Stomach (tissue), 8 donors: ENCODE measurements at regions not wholly inside any gene's neighbourhood (a gene's known extent, or its start where the extent isn't known, plus 50 kb on each side); places are given as distances from the start of the nearest gene placed in this dataset.

Experiments used
- DNase-seq, 2 donors: peaks; one replicate each; pipeline versions ENCODE4 v3.0.0 to v3.0.0-alpha.2; 2013 to 2019
- H3K27ac ChIP-seq, 5 donors: fragments of 200-600 bp in 4 of 5; sonication (generic) in 4 of 5; one replicate each; pipeline ENCODE4 v1.5.1; 2013 to 2019; ENCODE audit warnings: mild to moderate bottlenecking in 1 of 5, moderate library complexity in 1 of 5
- H3K27me3 ChIP-seq, 3 donors: fragments of 200-600 bp; sonication (generic); one replicate each; pipeline ENCODE4 v1.5.1; 2017 to 2019; ENCODE audit warnings: mixed run types in 1 of 3
- H3K36me3 ChIP-seq, 4 donors: fragments of 200-600 bp; sonication (generic); 1 replicate in 3 of 4; 2 replicates in 1 of 4; pipeline ENCODE4 v1.5.1; 2016 to 2019
- H3K4me1 ChIP-seq, 4 donors: fragments of 200-600 bp; sonication (generic); one replicate each; pipeline ENCODE4 v1.5.1; 2016 to 2019
- H3K4me3 ChIP-seq, 4 donors: fragments of 200-600 bp; sonication (generic) in 3 of 4; one replicate each; pipeline ENCODE4 v1.5.1; 2016 to 2019; ENCODE audit warnings: mild to moderate bottlenecking in 1 of 4
- H3K9me3 ChIP-seq, 4 donors: fragments of 200-600 bp; sonication (generic); one replicate each; pipeline ENCODE4 v1.5.1; 2016 to 2019
- CTCF ChIP-seq, 7 experiments: fragments of 450-650 bp in 4 of 7; fragments of 200-600 bp in 3 of 7; sonication (generic) in 3 of 7; IDR thresholded peaks; one replicate each; pipeline ENCODE4 v1.5.1; 2016 to 2019; ENCODE audit warnings: antibody characterized with exemption in 7 of 7, control low read depth in 2 of 7, mild to moderate bottlenecking in 1 of 7
- EP300 ChIP-seq: sonication (generic); formaldehyde crosslinking; IDR thresholded peaks from one replicate; pipeline ENCODE4 v1.6.1; 2017; ENCODE audit warnings: antibody characterized with exemption
- POLR2A ChIP-seq, 4 donors: fragments of 450-650 bp; IDR thresholded peaks; one replicate each; pipeline ENCODE4 v1.6.1; 2016; ENCODE audit warnings: antibody characterized with exemption in 4 of 4, control low read depth in 2 of 4, mild to moderate bottlenecking in 1 of 4, moderate library complexity in 1 of 4
- POLR2AphosphoS5 ChIP-seq, 3 donors: sonication (generic); formaldehyde crosslinking; IDR thresholded peaks; one replicate each; pipeline ENCODE4 v1.6.1; 2016; ENCODE audit warnings: antibody characterized with exemption in 3 of 3
- WGBS, 5 donors: extraction: QIAGEN DNeasy Blood & Tissue Kit in 3 of 5; methylation state at CpG; one replicate each; pipeline versions ENCODE4 v1.1.5 to v1.1.7; 2013 to 2018; 5-methylcytosine and 5-hydroxymethylcytosine counted together
- intact Hi-C: fragments of 100-400 bp; cut with DNase I; formaldehyde crosslinking; loops from one replicate; pipeline ENCODE4 v1.15.1; 2023; ENCODE audit warnings: low total_unique reads
- donor health status: healthy with polysubstance abuse.
- donor health status: Bipolar disorder and iron deficiency.
- donor health status: healthy.

GRCh38 chr11:96794152-96794551 lies 404.3 kb downstream of the JRKL start:
- Histone ChIP-seq H3K9me3 (peaks cover 0 to 4% (median 0%) of the 10 kb centered on the region in 4 donors), H3K4me3 (no peak overlapping the region), H3K27me3 (no peaks in the 10 kb centered on the region), H3K36me3 (no peaks in the 10 kb centered on the region), H3K27ac (no peak overlapping the region), H3K4me1 (no peaks in the 10 kb centered on the region)
- intact Hi-C loops, result no loop called here
- WGBS, 5 donors, result 84 to 97% (median 90%) methylated on average over 2 of the region's 2 CpGs
- DNase-seq, result no peak
- TF ChIP-seq CTCF (IDR thresholded peaks at IDR 0.05) (no peak), POLR2AphosphoS5 (IDR thresholded peaks at IDR 0.05) (no peak), POLR2A (IDR thresholded peaks at IDR 0.05) (no peak), EP300 (no peak)

- Histone ChIP-seq H3K9me3 (no peaks in the 10 kb centered on the region), H3K27ac (no peak overlapping the region), H3K4me1 (no peaks in the 10 kb centered on the region), H3K27me3 (no peaks in the 10 kb centered on the region), H3K4me3 (no peak overlapping the region), H3K36me3 (no peaks in the 10 kb centered on the region)
- no peak for DNase-seq
- 19 to 39% (median 35%) methylated on average over 1 of the region's 1 CpG for WGBS, 5 donors
- TF ChIP-seq POLR2A (IDR thresholded peaks at IDR 0.05) (no peak), CTCF (IDR thresholded peaks at IDR 0.05) (no peak), POLR2AphosphoS5 (IDR thresholded peaks at IDR 0.05) (no peak), EP300 (no peak)
- intact Hi-C loops, result no loop called here
These were observed 408.6 kb downstream of the JRKL start for GRCh38 chr11:96798445-96798844.

- TF ChIP-seq POLR2AphosphoS5 (IDR thresholded peaks at IDR 0.05) (no peak), CTCF (IDR thresholded peaks at IDR 0.05) (no peak), POLR2A (IDR thresholded peaks at IDR 0.05) (no peak), EP300 (no peak)
- H3K27ac ChIP-seq, result no peak overlapping the region
- no peaks in the 10 kb centered on the region for H3K36me3 ChIP-seq
- intact Hi-C loops, result no loop called here
- H3K9me3 ChIP-seq, result no peaks in the 10 kb centered on the region
- H3K27me3 ChIP-seq, result no peaks in the 10 kb centered on the region
- no peaks in the 10 kb centered on the region for H3K4me1 ChIP-seq
- 19 to 41% (median 26%) methylated on average over 3 of the region's 3 CpGs for WGBS, 5 donors
- no peak for DNase-seq
- H3K4me3 ChIP-seq, result no peak overlapping the region
These were observed 425.4 kb downstream of the JRKL start for GRCh38 chr11:96815236-96815635.

GRCh38 chr11:96817482-96818399 lies 427.9 kb downstream of the JRKL start:
- H3K27me3 ChIP-seq, result no peaks in the 10 kb centered on the region
- H3K27ac ChIP-seq, result no peak overlapping the region
- no peak overlapping the region for H3K4me3 ChIP-seq
- no peaks in the 10 kb centered on the region for H3K36me3 ChIP-seq
- DNase-seq, result no peak
- TF ChIP-seq POLR2AphosphoS5 (IDR thresholded peaks at IDR 0.05) (no peak), POLR2A (IDR thresholded peaks at IDR 0.05) (no peak), EP300 (no peak), CTCF (IDR thresholded peaks at IDR 0.05) (no peak)
- intact Hi-C loops, result no loop called here
- H3K9me3 ChIP-seq, result no peaks in the 10 kb centered on the region
- WGBS, 5 donors, result 54 to 74% (median 66%) methylated on average over 3 of the region's 3 CpGs
- H3K4me1 ChIP-seq, result no peaks in the 10 kb centered on the region
